Esophagus mucosa (tissue), 1 donor: ENCODE measurements at regions not wholly inside any gene's neighbourhood (a gene's known extent, or its start where the extent isn't known, plus 50 kb on each side); places are given as distances from the start of the nearest gene placed in this dataset.

Experiments used
- ATAC-seq: fragments of 200-7000 bp; cut with Tn5 transposase; one replicate; pipeline ENCODE4 v1.9.1; 2020
- donor health status: DM: yes; HTN: yes; CAD: no.

DNA sequence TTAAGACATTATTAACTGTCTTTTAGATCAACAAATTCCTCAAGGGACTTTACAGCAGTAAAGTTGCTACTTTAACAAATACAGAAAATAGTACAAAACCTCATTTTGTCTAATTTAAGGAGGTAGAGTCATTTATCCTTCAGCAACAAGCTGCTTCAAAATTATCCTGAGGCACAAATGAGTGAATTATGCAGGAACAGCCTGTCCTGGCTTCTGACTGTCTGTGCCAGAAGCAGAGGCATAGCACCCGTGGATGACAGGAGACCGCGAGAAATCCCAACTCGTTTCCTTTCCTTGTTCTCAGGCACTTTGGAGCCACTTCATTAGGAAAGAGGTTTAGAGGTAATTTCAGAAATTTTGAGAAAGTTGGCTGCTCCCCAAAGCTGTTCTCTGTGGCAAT is 549.2 kb upstream of the BTBD3 start:
- ATAC-seq: no peak

DNA sequence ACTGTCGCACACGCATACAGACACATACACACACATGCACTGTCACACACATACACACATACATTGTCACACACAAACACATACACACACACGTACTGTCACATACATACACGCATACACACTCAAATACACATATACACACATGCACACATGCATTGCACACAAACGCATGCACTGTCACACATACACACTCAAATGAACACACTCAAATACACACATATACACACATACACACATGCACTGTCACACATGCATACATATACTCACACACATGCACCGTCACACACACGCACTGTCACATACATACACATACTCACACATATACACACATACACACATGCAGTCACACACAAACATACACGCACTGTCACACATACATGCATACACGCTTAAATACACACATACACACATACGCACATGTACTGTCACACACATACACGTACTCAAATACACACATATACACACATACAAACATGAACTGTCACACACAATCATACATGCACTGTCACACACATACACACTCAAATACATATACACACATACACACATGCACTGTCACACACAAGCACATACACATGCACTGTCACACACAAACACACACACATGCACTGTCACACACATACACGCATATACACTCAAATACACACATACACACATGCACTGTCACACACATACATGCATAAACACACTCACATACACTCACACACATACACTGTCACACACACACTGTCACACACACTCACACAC is 548.6 kb upstream of the BTBD3 start:
- ATAC-seq: no peak

DNA sequence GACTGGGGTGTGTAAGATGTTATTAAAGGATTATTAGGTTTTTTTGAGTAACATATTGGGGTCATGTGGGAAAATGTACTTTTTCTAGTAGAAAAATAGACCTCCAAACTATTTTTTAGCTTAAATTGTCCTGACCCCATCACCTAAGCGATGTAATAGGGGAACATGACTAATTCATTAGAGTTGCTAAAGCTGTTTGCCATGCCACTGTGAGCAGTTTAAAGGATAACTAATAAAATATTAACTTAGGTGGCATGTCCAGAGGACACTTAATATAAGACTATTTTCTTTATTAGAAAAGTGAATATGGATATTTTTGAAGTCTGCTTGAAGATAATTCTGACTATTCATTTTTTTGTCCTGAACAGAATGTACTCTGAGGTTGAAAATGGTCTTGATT is 545.9 kb upstream of the BTBD3 start:
- no peak for ATAC-seq

DNA sequence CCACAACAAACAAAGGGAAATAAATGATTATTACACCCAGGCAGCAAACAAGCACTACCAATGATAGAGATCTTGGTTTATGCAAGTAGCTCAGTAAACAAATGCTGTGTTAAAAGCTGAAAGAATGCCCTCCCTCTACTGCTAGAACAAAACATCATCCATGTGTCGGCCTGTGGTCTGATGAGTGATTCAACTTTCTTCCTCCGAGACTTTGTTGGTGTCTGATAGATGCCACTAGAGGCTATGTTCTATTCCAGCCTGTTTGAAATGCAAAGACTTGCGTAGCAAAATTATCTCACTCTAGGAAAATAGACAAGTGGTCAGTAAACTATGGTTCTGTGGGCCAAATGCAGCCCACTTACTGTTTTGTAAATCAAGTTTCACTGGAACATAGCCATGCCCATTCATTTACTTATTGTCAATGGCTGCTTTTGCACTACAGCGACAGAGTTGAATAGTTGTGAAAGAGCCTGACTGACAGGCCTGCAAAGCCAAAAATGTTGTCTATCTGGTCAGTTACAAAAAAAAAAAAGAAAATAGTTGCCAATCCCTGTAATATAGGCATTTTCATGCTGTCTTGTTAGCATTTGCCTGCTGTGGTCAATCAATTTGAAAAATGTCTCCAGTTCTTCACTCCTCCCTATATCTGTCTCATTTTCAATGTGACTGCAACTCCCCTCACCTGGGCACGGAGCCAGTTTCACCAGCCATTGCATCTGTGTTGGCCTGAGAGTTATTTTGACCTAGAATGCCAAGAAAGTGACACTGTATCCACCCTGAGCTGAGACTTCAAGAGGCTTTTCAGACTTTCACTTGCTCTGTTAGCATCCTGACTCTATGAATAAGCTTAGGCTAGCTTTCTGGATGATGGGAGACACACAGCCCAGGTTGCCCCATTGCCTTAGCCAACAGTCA is 544.6 kb upstream of the BTBD3 start:
- ATAC-seq: no peak

DNA sequence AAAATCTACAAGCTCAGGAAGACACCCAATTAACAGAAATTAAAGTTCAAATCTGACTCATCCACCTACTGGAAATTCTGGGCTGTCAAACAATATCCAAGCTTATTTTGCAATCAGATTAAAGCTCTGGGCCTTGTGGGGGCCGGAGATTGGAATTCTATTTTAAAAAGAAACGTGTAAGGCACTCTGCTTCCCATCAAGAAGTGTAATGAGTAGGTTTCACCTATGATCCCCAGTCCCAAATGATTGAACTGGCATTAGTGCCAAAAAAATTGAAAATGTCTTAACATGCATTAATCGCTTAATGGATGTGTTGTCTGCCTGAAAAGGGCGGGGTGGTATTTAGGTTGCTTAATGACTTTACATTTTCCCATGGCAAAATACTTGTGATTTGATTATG is 542.4 kb upstream of the BTBD3 start:
- peak; percentile 67 for ATAC-seq

DNA sequence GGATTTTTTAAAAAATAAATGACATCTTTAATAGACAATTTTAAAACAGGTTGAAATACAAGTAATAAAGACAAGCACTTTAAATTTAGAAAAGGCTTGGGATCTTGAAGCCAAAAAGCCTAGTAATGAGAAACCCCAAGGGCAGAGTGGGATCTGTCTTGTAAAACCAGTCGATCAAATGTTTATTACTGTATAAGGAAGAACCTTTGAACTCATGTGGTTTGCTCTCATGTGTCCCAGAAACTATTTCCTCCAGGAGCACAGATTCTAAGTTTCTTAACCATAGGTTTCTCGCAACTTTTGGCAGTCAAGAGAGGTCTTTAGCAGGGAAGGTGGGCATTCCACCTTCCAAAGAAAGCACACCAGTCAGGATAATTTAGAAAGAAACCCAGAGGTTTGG is 541.7 kb upstream of the BTBD3 start:
- peak; percentile 64 for ATAC-seq

DNA sequence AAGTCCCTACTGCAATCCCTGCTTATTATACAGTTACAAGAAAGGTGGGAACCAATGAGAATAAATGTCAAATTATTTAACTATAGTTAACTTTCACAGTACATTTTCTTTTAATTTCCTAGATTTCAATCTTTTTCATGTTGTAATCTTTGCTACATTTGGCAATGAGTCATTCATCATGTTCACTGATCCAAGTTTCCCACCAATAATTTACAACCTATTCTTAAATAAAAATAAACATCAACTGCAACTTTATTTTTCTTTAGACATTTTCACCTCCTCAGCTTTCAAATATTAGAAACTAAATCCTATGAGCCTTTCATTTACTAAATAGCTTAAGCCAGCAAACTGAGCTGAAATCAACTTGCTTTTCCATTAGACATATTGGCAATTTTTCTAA is 541.3 kb upstream of the BTBD3 start:
- no peak for ATAC-seq

DNA sequence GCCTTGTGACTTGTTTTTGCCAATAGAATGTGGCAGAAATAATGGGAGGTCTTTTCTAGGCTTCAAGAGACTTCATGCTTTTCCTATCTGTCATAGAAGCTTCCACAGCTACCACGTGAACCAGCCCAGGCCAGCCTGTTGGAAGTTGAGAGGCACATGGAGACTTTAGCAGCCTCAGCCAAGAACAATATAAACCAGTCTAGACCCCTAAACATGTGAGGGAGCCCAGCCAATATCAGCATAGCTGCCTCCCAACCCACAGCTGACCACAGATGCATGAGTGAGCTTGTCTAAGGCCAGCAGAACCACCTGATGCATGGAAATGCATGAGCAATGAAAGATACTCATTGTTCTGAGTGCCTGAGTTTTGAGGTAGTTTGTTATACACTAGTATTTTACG is 540.7 kb upstream of the BTBD3 start:
- ATAC-seq: no peak

DNA sequence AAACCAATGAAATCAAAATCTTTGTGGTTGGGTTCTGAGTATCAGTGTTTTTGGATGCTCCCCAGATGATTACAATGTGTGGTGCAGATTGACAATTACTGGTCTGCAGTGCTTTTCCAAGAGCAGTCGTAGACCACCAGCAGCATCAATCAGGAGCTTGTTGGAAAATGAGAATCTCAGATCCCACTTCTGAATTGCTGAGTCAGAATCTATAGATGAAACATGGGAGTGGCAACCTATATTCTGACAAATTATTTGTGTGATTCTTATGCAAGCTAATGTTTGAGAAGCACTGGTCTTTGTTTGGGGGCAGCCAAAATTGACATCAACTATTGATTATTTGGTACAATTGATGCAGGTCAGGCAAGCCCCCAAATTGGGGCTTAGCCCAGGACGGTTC is 539.9 kb upstream of the BTBD3 start:
- no peak for ATAC-seq

DNA sequence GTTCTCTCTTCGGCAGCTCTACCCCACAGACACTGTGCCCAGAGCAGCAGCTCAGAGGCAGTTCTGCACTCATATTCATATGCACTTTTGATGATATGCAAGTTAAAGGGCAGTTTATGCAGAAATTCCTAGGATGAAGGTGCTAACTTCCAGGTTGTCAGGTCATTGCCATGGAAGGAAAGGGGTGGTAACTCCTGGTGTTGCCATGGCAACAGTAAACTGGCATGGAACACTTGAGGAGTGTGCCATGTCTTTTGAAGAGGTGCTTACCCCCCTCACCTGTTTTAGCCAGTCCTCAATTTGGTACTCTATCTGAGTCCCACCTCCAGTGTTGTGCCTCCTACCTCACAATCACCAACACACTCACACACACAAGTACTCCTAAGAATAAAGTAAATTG is 539.4 kb upstream of the BTBD3 start:
- ATAC-seq: no peak

DNA sequence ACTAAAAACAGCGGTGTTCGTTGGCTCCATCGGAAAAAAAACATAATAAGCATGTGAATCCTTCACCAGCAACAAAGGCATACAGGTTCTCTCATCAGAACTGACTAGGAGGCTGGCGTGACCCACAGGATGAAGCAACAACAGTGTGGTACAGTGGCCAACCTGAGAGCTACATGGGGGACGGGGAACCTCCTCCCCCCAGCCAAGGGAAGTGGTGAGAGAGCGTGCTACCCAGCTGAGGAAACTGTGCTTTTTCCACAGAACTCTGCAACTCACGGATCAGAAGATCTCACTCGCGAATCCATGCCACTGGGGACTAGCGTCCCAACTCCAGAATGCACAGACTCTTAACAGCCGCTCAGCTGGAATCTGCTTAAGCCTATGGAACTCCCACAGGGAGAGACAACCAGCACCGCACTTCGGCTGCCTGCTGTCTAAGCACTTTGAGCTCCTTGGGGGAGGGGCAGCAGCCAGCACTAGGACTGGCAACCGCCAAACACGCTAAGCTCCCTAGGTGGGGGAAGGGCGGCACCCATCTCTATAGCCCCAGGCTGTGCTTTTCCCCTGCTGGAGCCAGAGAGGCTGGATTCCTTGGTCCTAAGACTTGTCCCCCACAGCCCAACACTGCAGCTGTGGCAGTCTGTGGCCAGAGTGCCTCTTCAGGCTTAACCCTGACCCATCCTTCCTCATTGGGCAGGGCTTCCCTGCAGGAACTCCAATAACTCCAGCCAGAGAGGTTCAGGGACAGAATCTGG is 538.3 kb upstream of the BTBD3 start:
- no peak for ATAC-seq

DNA sequence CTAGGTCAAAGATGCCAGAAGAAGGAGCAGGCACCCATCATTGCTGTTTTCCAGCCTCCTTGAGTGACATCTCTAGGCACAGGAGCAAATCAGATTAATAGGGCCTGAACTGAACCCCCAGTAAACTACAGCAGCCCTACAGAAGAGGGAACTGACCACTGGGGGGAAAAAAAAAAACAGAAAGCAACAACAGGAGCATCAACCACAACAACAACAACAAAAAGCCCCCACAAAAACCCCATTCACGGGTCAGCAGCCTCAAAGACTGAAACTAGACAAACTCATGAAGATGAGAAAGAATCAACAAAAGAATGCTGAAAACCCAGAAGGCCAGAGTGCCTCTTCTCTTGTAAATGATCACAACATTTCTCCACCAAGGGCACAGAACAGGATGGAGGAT is 537.4 kb upstream of the BTBD3 start:
- no peak for ATAC-seq

DNA sequence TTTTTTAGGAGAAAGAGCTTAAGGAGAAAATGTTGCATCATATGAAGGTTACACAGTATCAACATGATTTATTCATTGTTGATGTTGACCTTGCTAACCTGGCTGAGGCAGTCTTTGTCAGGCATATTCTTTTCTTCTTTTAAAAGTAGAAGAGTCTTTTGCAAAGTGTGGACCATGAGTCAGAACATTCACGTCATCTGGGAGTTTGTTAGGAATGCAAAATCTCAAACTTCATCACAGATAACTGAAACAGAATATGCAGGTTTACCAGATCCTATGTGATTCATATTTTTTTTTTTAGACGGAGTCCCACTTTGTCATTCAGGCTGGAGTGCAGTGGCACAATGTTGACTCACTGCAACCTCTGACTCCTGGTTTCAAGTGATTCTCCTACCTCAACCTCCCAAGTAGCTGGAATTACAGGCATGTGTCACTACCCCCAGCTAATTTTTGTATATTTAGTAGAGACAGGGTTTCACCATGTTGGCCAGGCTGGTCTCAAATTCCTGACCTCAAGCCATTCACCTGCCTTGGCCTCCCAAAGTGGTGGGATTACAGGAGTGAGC is 530.4 kb upstream of the BTBD3 start:
- peak; percentile 85 for ATAC-seq

DNA sequence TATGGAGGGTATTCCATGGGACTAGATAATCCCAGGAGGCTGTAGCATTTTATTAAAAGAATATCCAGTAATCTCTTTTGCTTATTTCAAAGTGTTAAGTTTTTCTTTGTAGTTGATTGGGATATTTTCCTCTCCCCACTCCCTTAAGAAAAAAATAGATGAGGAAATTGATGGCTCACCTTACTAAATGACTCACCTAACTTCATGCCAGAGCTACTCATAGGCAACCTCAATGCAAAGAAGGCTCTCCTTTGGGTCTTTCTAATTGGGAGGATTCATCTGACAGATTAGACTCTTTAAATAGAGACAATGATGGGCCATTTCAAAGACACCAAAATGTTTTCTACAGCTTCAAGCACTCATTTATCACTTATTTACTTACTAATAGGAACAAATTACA is 528.5 kb upstream of the BTBD3 start:
- peak; percentile 78 for ATAC-seq

DNA sequence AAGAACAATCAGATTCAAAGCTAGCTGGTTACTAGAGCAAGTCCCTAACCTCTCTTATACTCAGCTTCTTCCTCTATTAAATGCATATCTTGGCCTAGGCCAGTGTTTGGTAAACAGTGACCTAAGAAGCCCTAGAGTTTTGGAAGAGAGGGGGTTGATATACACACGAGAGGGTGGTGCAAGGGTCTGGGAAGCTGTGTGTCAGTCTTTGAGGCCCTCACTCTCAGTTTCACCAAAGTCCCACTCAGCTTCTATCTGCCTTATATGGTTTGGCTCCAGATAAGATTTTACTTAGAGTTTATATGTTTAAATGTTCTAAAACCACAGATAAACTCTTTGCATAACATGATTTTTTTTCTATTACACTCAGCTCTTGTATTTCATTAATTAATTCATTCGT is 526.1 kb upstream of the BTBD3 start:
- ATAC-seq: no peak

DNA sequence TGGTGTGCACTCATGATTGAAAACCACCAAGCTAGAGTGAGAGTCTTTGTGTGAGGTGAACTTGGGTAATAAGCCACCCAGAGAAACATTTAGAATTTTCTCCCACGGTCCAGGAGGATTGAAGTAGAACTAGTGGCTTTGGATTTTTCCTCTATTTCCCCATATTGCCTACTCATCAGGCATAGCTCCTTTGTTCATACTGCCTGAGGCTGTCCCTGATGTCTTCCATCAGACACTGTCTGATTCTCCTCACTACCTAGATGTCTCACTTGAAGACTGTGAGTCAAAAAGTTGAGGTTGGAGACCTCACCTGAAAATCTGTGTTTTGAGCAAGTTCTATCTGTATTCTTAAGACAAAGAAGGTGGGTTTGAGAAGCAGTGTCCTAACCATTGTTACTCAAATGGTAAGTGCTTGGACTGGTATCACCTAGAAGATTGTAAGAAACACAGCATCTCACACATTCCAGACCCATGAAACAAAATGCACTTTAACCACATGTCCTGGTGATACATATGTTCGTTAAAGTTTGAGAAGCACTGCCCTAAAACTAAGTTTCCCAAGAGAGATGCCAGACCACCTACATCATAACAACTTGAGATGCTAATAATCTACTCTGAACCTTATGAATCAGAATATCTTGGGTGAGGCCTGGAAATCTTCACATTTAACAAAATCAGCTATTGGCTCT is 523.4 kb upstream of the BTBD3 start:
- ATAC-seq: no peak

DNA sequence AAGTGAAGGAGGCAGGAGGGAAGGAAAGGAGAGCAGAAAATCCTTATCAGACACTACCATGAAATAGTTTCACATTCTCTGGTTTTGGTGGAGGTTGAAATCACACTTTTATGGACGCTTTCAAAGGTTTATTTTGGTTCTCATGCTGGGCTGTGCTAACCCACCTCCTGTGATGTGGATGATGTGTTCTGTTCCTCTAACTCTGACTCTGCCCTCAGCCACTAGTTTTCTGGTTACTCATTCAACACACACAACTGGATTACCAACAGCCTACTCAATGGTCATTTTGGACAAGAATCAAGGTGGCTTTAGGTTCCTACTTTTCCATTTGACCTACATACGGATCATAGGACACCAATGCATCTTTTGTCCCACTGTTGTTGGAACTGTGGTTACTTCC is 522.1 kb upstream of the BTBD3 start:
- ATAC-seq: no peak

DNA sequence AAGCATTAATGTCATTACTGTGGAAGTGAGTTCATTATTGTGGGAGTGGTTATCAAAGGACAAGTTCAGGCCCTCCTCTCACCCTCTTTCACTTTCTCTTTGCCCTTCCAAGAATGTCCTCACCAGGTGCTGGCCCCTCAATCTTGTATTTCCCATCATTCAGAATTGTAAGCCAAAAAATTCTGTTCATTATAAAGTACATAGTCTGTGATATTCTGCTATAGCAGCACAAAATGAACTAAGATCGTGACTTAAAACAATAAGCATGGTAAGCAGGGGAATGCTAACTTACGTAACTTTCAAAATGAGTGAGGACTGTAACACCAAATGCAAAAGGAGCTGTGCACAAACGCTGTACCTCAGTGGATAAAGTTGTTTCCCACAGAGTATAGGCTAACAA is 515.7 kb upstream of the BTBD3 start:
- ATAC-seq: no peak

DNA sequence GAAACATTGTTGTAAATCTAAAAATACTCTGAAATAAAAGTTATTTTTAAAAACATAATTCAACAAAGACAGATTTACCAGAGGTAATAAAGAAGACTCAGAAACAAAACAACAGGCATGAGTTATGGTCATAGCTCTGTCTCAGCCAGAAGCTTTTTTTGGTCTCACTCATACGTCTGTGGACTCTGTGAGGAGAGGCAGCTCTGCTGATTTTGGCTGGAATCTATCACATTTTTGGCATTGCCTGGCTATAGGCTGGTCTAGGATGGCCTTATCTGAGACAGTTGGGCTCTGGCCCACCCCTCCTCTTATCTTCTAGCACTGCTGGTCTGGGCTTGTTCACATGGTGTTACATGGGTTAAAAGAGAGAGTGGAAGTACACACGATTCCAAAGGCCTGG is 514.0 kb upstream of the BTBD3 start:
- ATAC-seq: no peak

DNA sequence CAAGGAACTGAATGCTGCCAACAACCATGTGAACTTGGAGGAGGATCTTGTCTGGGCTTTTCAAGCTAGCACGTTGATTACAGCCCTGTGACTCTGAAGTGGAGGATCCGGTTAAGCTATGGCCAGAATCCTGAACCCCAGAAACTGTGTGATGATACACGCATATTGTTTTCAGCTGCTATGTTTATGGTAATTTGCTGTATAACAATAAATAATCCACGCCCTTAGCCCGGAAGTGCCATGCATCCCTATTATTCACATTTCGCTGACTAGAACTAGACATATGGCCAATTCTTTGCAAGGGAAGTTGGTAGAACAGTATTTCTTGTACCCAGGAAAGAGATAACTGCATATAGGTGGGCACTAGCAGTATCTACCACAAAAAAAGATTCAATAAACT is 510.8 kb upstream of the BTBD3 start:
- ATAC-seq: peak; percentile 83

DNA sequence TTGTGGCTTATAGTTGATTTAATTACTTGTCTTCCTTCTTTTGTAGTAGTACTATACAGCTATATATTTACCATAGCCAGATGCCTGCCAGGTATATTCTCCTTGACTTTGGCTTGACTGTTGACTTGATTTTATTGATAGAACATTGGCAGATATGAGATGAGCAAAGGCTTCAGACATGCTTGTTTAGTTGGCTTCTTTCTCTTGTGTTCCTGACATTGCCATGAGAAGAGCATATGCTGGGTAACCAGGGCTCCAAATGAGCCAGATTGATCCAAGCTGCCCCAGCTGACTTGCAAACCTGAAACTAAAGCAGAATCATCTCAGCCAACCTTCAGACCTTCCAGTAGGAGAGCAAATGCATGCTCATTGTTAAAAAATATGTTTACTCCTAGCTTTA is 508.1 kb upstream of the BTBD3 start:
- ATAC-seq: no peak

DNA sequence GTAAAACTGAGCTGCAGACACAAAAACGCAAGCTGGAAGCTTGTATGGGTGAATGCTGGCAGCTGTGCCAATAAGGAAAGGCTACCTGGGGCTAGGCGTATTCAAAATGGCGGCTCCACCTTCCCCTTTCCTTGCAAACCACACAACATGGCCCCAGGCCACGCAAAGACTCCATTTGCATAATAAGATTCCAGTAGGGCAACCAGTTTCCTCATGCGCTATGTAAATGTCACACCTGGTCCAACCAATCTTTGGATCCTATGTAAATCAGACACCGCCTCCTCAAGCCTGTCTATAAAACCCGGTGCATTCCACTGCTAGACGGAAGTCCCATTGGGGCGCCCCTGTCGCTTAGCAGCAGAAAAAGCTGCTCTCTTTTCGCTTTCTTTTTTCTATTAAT is 505.9 kb upstream of the BTBD3 start:
- ATAC-seq: no peak

DNA sequence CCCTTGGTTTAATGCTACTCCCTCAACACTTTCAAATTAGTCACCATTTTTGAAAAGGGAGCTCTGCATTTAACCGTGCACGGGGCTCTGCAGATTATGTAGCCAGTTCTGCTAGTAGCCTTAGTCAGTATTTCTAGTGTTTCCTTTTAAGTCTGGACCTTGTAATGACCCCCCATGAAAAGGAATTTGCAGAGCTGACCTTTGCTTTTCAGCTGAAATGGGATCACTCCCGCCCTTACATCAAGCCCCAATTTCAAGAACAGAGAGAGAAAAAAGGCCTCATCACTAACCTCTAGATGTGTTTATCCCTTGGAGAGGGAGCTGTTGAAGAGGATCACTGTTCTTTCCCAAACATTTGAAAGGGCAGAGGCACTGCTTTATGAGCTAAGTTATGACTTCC is 490.7 kb upstream of the BTBD3 start:
- no peak for ATAC-seq
